ENCODE measurements at regions not wholly inside any gene's neighbourhood (a gene's known extent, or its start where the extent isn't known, plus 50 kb on each side); places are given as distances from the start of the nearest gene placed in this dataset.

DNA sequence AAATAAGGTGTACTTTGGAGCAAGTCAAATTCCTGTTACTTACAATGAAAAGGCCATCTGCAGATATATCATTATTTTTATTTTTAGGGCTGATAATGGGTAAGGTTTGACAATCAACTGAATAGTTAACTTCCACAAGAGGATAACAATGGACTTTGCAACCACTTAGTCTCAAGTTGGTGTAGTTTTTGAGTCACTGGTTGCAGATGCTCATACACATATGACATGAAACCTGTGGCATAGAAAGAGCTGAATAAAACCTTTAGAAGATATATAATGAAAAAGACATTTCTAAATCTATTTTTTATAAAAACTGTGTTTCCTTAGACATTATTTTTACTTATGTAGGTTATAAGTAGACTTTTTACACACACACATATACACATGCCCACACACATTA, 2110.9 kb downstream of the PCDH7 start:
- Histone ChIP-seq H3K27me3 (ENCODE audit: insufficient read depth, low read length) (no peaks in the 10 kb centered on the region), H3K4me2 (ENCODE audit: insufficient read depth, insufficient read length, low read length) (no peak overlapping the region), H3K4ac (ENCODE audit: low read depth, low read length) (no peak overlapping the region), H3K23ac (ENCODE audit: insufficient read length, low read depth, low read length) (no peak overlapping the region), H2BK120ac (ENCODE audit: low read depth, low read length, poor library complexity, severe bottlenecking) (no peak overlapping the region), H3K9me3 (ENCODE audit: control insufficient read depth, low read depth, low read length) (peaks cover 8% of the 10 kb centered on the region), H2AFZ (ENCODE audit: low read length) (no peak overlapping the region), H3T11ph (ENCODE audit: low read length) (no peak overlapping the region), H2BK20ac (ENCODE audit: low read depth, low read length, poor library complexity, severe bottlenecking) (no peak overlapping the region), H3K79me2 (ENCODE audit: insufficient read depth, low read length) (no peaks in the 10 kb centered on the region), H2BK12ac (ENCODE audit: insufficient read length, low read depth, low read length) (no peak overlapping the region), H3K23me2 (ENCODE audit: insufficient read length, low read depth, low read length, poor library complexity, severe bottlenecking) (no peaks in the 10 kb centered on the region), H3K27ac (ENCODE audit: insufficient read length, low read depth, low read length) (no peak overlapping the region), H4K8ac (replicated peaks; ENCODE audit: insufficient read length, low read depth, low read length) (no peak overlapping the region), H3K14ac (ENCODE audit: insufficient read depth, low read length) (no peak overlapping the region), H2BK15ac (ENCODE audit: low read depth, low read length) (no peak overlapping the region), H2AK5ac (ENCODE audit: insufficient read length, low read length) (no peak overlapping the region), H3K4me1 (ENCODE audit: insufficient read depth, low read length) (no peaks in the 10 kb centered on the region), H4K20me1 (ENCODE audit: control insufficient read depth, insufficient read depth, insufficient read length) (no peaks in the 10 kb centered on the region), H3K9ac (ENCODE audit: extremely low read depth, insufficient read length, low read length) (no peak overlapping the region), H4K5ac (ENCODE audit: insufficient read length, low read depth, low read length) (no peak overlapping the region), H2BK5ac (ENCODE audit: insufficient read length, low read length) (no peak overlapping the region), H4K91ac (ENCODE audit: insufficient read length, low read depth, low read length) (no peak overlapping the region), H3K79me1 (ENCODE audit: insufficient read depth, low read depth, low read length, poor library complexity, severe bottlenecking) (no peaks in the 10 kb centered on the region), H3K56ac (ENCODE audit: insufficient read length, low read depth, low read length) (no peak overlapping the region), H3K18ac (ENCODE audit: insufficient read length, low read depth, low read length) (no peak overlapping the region)
- TF ChIP-seq, protein P1, sequence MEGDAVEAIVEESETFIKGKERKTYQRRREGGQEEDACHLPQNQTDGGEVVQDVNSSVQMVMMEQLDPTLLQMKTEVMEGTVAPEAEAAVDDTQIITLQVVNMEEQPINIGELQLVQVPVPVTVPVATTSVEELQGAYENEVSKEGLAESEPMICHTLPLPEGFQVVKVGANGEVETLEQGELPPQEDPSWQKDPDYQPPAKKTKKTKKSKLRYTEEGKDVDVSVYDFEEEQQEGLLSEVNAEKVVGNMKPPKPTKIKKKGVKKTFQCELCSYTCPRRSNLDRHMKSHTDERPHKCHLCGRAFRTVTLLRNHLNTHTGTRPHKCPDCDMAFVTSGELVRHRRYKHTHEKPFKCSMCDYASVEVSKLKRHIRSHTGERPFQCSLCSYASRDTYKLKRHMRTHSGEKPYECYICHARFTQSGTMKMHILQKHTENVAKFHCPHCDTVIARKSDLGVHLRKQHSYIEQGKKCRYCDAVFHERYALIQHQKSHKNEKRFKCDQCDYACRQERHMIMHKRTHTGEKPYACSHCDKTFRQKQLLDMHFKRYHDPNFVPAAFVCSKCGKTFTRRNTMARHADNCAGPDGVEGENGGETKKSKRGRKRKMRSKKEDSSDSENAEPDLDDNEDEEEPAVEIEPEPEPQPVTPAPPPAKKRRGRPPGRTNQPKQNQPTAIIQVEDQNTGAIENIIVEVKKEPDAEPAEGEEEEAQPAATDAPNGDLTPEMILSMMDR (conservative IDR thresholded peaks at IDR 0.05), result no peak
- Mint-ChIP-seq H3K36me3 (ENCODE audit: insufficient read depth in 1 of 3, low read depth in 3 of 3) (peaks cover 10 to 30% (median 17%) of the 10 kb centered on the region in 3 experiments; a peak in 6 of 7 replicates), H3K27ac (no peak overlapping the region), H3K9me3 (peaks cover 29 to 30% of the 10 kb centered on the region in 2 experiments), H3K4me3 (no peak overlapping the region), H3K27me3 (ENCODE audit: low read depth) (peaks cover 3% of the 10 kb centered on the region; the same call in 1 of the 2 replicates), H3K4me1 (no peaks in the 10 kb centered on the region)
- no peak for DNase-seq

Measured in H9 (cell line).